ENCODE measurements at regions not wholly inside any gene's neighbourhood (a gene's known extent, or its start where the extent isn't known, plus 50 kb on each side); places are given as distances from the start of the nearest gene placed in this dataset.
A peak's percentile ranks its signal among the peaks of the same experiment; 100 is the strongest.

GRCh38 chr1:239243006-239243405 lies 143.4 kb upstream of the CHRM3 start:
- no peak for DNase-seq (ENCODE audit: low read depth)
- H3K4me3 ChIP-seq (ENCODE audit: low read depth, low read length) = no peak overlapping the region
- TF ChIP-seq CTCF (IDR thresholded peaks at IDR 0.05; ENCODE audit: control insufficient read depth, extremely low read depth, insufficient read depth) = no peak

GRCh38 chr1:239242404-239242803 lies 144.0 kb upstream of the CHRM3 start:
- no peak for DNase-seq (ENCODE audit: low read depth)
- H3K4me3 ChIP-seq (ENCODE audit: low read depth, low read length) = no peak overlapping the region
- no peak for TF ChIP-seq CTCF (IDR thresholded peaks at IDR 0.05; ENCODE audit: control insufficient read depth, extremely low read depth, insufficient read depth)

DNA sequence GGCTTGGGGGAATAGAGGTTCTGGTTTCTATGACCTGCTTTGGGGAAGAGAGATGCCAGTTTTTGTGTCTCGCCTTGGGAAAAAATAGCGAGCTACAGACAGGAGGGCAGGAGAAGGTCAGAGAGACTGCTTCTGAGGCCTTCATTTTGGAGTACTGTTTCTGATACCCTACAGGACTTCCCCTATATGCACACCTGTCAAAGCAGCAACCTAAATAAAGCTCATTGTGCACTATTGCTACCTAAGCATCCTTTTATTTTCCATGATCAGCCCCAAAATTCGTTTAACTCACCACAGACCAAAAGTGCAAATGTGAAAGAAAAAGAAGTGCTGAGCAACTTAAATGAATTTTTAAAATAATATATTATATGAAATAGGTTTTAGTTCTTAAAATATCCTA lies 145.6 kb upstream of the CHRM3 start:
- DNase-seq (ENCODE audit: low read depth) = no peak
- H3K4me3 ChIP-seq (ENCODE audit: low read depth, low read length) = no peak overlapping the region
- TF ChIP-seq CTCF (IDR thresholded peaks at IDR 0.05; ENCODE audit: control insufficient read depth, extremely low read depth, insufficient read depth) = no peak

- DNase-seq (ENCODE audit: low read depth) = no peak
- TF ChIP-seq CTCF (IDR thresholded peaks at IDR 0.05; ENCODE audit: control insufficient read depth, extremely low read depth, insufficient read depth) = no peak
- no peak overlapping the region for H3K4me3 ChIP-seq (ENCODE audit: low read depth, low read length)
Observed at GRCh38 chr1:239239529-239239928, 146.8 kb upstream of the CHRM3 start.

DNA sequence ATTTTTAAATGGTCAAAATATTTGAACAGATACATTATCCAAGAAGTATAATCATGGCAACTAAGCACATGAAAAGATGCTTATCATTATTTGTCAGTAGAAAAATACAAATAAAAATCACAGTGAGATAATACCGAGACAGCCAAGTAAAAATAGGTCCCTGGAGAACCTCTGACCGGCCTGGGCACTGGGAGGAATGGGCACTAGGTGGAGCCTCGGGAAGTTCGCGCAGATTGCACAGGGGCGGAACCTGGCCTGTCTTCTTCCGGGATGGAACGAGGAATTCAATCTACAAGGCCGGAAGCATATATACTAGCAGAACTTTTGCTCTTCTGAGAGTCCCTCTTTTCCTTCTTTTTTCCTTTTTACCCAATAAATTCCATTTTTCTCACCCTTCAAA lies 148.5 kb upstream of the CHRM3 start:
- DNase-seq (ENCODE audit: low read depth) = no peak
- H3K4me3 ChIP-seq (ENCODE audit: low read depth, low read length) = no peak overlapping the region
- peak; percentile 41; the same call in 1 of the 2 replicates for TF ChIP-seq CTCF (IDR thresholded peaks at IDR 0.05; ENCODE audit: control insufficient read depth, extremely low read depth, insufficient read depth)

DNA sequence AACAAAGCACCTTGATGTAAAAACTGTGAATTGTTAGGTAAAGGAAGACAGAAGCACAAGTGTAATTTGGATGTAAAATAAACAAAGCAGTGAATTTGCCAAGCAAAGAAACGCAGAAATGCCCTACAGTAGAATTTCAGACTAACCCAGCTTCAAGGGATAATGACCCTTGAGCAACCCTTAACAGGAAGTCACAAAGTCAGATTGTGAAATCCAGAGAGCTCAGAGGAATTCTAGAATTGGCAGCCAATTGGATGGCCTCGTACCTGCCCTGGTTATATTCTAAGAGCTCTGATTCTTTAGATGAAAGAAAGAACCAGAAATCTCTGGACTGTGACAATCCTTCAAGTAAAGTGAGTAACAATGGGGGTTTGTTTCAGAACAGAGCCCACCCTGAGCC lies 152.7 kb upstream of the CHRM3 start:
- no peak for TF ChIP-seq CTCF (IDR thresholded peaks at IDR 0.05; ENCODE audit: control insufficient read depth, extremely low read depth, insufficient read depth)
- H3K4me3 ChIP-seq (ENCODE audit: low read depth, low read length) = no peak overlapping the region
- DNase-seq (ENCODE audit: low read depth) = no peak

- no peak overlapping the region for H3K4me3 ChIP-seq (ENCODE audit: low read depth, low read length)
- no peak for TF ChIP-seq CTCF (IDR thresholded peaks at IDR 0.05; ENCODE audit: control insufficient read depth, extremely low read depth, insufficient read depth)
- no peak for DNase-seq (ENCODE audit: low read depth)
Observed at GRCh38 chr1:239232921-239233320, 153.4 kb upstream of the CHRM3 start.
